GM18507 (cell line): ENCODE measurements at regions not wholly inside any gene's neighbourhood (a gene's known extent, or its start where the extent isn't known, plus 50 kb on each side); places are given as distances from the start of the nearest gene placed in this dataset.
A peak's percentile ranks its signal among the peaks of the same experiment; 100 is the strongest.

Experiments
- DNase-seq: peaks from one replicate; pipeline ENCODE4 v3.0.0; 2011; ENCODE audit warnings: low read depth; ENCODE audit not compliant: insufficient read length; ENCODE audit errors: extremely low spot score
- FAIRE-seq: peaks from 2 replicates; lab custom pipeline; 2011; peaks lifted over from hg19 to GRCh38; lab: Jason Lieb, UNC

DNA sequence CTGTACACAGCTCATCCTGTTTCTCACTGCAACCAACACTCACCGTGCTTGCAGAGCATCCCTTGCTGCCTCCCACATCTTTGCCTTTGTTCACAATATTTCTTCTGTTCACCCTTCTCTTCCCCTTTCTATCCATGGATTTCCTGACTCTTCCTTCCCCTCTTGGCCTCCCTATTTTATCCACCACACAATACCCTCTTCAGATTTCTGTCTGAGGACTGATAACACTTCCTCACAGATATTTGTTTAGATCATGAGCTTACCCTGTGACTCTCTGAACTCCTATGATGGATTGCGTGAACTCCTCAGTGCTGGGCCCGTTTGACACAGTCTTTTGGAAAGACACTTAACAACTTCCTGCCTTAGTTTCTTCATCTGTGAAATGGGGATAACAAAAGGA is 62.8 kb upstream of the GPR158 start:
- FAIRE-seq, result no peak
- no peak for DNase-seq

DNA sequence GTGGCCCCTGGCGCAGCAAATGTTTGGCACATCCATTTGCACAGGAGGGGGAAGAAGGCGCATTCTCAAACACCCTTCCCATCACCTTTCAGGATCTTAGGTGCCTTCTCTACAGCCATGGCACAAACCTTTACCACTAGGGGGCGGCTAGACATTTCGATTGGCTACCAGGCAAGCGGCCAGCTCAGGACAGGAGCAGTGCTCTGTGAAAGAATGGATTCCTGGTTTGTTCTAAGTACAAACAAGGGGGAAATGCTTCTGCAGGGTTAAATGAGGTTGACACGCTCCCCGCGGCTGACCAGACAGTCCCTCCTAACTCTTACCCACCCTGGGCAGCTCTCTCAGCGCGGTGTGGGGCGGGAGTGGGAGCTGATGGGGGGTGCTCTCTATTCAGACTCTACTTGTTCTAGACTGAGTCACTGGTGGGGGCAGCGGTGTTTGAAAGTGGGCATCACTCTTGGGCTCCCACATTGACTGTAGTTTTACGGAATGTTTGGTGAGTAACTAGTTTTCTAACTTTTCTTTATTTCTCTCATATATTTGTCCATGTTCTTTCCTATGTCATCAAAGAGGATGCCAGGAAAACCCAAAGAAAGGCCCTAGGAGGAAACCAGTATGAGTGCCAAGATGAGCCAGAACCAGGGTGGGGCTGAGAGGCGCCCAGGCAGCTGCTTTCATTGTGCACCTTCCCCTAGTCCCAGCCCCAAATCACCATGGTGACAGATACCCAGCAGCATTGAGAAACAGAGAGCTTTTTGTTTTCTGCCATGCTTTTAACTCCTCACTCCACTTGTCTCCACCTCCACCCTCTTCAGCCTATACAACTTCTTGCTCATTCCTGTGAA is 61.4 kb upstream of the GPR158 start:
- FAIRE-seq, result peak; percentile 74
- peak; percentile 9 for DNase-seq

DNA sequence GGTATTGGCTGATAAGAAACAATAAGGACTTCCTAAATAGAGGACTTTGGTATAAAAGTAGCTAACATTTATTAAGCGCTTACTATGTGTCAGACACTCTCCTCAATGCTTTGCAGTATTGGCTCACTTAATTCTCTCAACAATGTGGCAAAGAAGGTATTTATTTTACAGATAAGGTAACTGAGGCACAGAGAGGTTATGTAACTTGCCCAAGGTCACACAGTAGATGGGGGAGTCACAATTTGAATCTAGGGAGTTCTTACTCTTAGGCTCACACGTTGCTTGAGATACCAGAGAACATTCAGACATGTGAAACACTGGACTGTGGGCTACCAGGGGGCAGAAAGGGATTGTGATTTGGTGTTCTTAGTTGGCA is 60.8 kb upstream of the GPR158 start:
- DNase-seq, result no peak
- no peak for FAIRE-seq

DNA sequence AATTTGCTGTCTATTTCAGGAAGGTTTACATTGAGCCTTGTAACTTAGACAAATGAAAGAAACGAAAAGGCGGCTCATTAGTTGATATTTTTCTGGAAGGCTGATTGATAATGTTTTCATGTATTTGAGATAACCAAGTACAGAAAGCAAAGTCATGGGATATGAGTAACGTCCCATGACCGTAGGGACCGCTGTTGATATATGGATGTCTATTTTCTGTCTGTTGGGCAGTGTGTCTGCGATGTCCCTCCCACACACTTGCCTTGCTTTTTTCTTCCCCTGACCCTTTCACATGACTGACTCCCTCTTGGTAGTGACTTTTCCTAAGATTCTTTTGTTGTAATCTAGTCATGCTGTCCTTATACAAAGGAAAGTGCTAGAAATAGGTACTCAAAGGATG is 57.0 kb upstream of the GPR158 start:
- DNase-seq, result no peak
- no peak for FAIRE-seq

DNA sequence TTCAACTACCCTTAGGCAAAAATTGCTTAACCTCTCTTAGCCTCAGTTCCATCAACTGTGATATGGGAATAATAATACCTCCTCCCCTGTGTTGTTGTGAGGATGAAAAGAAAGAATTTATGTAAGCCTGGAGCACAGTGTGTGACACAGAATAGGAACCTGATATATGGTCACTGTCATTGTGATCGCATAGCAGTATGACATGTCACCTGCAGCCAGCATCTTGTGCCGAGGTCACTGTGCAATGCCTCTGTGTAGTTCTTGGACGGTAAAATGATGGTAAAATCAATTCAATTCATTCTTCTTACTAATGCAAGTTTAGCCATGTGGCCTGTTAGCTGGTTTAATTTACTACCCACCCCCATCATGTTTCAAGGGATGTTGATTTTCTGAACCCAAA is 54.6 kb upstream of the GPR158 start:
- no peak for DNase-seq
- no peak for FAIRE-seq
